Mesodermal cell (in vitro differentiated cells): ENCODE measurements at regions not wholly inside any gene's neighbourhood (a gene's known extent, or its start where the extent isn't known, plus 50 kb on each side); places are given as distances from the start of the nearest gene placed in this dataset.

ENCODE experiments used
- H3K27ac ChIP-seq: 2 replicates; pipeline ENCODE4 v1.7.0; 2013; ENCODE audit warnings: mild to moderate bottlenecking, low read depth, low read length, moderate library complexity; ENCODE audit not compliant: severe bottlenecking
- H3K36me3 ChIP-seq: 2 replicates; pipeline ENCODE4 v1.7.1; 2013; ENCODE audit warnings: mild to moderate bottlenecking, low read length, moderate library complexity; ENCODE audit not compliant: control insufficient read depth, insufficient read depth
- H3K4me1 ChIP-seq: one replicate; pipeline ENCODE4 v1.7.1; 2013; ENCODE audit warnings: mild to moderate bottlenecking, low read length; ENCODE audit not compliant: insufficient read depth, control insufficient read depth, poor library complexity, severe bottlenecking
- H3K4me3 ChIP-seq: 2 replicates; pipeline ENCODE4 v1.7.0; 2013; ENCODE audit warnings: low read length, control low read depth, mild to moderate bottlenecking; ENCODE audit not compliant: insufficient read depth, poor library complexity, severe bottlenecking; ENCODE audit errors: extremely low read depth
- H3K9me3 ChIP-seq: 2 replicates; pipeline ENCODE4 v1.7.1; 2013; ENCODE audit warnings: mild to moderate bottlenecking, low read length, moderate library complexity; ENCODE audit not compliant: control insufficient read depth
- WGBS, 2 experiments: methylation state at CpG; one replicate each; pipeline ENCODE4 v1.1.5; 2013; ENCODE audit warnings: missing lambda C conversion rate in 2 of 2; ENCODE audit not compliant: insufficient coverage in 2 of 2; 5-methylcytosine and 5-hydroxymethylcytosine counted together

- WGBS, 2 experiments: 93 to 98% methylated on average over 4 of the region's 6 CpGs
- Histone ChIP-seq H3K4me3 (no peak overlapping the region), H3K36me3 (no peaks in the 10 kb centered on the region), H3K9me3 (no peaks in the 10 kb centered on the region), H3K27ac (no peak overlapping the region), H3K4me1 (no peaks in the 10 kb centered on the region)
These were observed 608.0 kb downstream of the BCKDHB start for GRCh38 chr6:80714513-80714912.

DNA sequence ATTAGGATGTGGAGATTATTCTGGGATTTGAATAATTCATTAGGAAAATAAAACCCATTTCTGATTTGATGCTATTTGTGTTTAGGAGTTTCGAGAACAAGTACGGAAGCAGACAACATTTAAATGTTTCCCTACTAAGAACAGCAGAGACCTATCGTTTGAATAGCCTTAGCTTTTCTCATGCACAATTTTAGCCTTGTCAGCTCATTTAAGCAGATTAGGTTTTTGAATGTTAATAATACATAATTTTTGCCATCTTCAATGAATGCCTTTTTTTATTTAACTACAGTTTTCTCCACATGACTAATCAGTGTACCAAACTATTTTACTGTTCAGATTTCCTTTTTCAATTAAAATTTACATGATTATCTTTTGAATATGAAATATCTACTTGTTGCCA is 592.0 kb downstream of the BCKDHB start:
- WGBS, 2 experiments: no CpG with 5 or more reads among the region's 3 CpGs
- Histone ChIP-seq H3K36me3 (no peaks in the 10 kb centered on the region), H3K4me1 (no peaks in the 10 kb centered on the region)

GRCh38 chr6:80696268-80696667 is 589.8 kb downstream of the BCKDHB start:
- H3K9me3 ChIP-seq: no peaks in the 10 kb centered on the region
- H3K4me3 ChIP-seq: no peak overlapping the region
- H3K4me1 ChIP-seq: no peaks in the 10 kb centered on the region
- no peak overlapping the region for H3K27ac ChIP-seq
- no peaks in the 10 kb centered on the region for H3K36me3 ChIP-seq

More for the DNA sequence above, 592.0 kb downstream of the BCKDHB start:
- Histone ChIP-seq H3K4me3 (no peak overlapping the region), H3K27ac (no peak overlapping the region), H3K9me3 (peaks cover 4% of the 10 kb centered on the region)

GRCh38 chr6:80690551-80691131 is 584.2 kb downstream of the BCKDHB start:
- Histone ChIP-seq H3K27ac (no peak overlapping the region), H3K9me3 (no peaks in the 10 kb centered on the region), H3K4me1 (no peaks in the 10 kb centered on the region), H3K36me3 (no peaks in the 10 kb centered on the region), H3K4me3 (no peak overlapping the region)
- WGBS, 2 experiments: 94 to 100% methylated on average over 1 to 4 of the region's 6 CpGs

DNA sequence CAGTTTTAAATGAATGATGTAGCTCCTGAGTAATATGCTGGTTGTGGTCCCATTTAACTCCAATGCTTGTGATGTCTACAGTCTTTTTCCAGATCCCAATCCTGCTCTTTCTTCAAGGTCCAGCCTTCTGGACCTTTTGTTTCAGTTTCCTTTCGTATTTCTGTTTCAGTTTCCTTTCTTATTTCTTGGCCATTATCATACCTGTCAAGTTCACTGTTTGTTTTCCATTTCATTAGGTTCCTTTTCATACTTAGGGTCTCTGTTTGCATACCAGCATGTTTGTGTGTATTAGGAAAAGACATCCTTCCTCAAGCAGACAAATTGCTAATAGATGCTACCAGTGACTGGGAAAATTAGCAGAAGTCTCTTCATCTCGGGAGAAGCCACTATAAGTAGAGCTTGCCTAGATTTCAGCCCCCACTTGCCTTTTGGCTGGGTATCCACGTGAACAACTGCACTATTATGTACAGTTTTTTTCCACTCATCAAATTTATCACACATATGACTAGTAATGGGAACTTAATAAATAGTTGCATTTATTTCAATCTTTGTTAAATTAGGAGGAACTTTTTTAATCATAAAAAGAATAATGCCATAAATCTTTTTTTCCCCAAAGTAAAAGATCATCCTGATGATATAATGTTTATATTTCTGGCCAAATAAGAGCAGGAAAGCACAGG is 583.4 kb downstream of the BCKDHB start:
- 80 to 100% methylated on average over 1 to 2 of the region's 3 CpGs for WGBS, 2 experiments
- Histone ChIP-seq H3K4me3 (no peak overlapping the region), H3K36me3 (no peaks in the 10 kb centered on the region), H3K9me3 (no peaks in the 10 kb centered on the region), H3K4me1 (no peaks in the 10 kb centered on the region), H3K27ac (no peak overlapping the region)

DNA sequence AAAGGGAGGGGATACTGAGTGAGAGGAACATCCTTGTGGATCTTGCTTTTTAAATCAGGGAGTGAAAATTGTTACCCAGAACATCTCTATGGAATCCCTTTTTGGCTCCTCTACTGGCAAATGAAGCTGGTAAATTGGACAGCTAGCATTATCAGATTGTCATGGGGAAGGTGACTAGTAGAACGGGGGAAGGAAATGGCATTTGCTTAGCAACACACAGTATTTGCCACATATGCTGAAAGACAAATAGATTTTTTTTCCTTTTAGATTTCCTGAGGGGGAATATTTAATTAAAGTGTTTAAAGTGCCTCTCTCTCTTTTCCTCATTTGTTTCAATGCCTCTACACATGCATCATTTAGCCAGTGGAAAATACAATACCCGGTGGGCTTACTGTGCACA is 573.5 kb downstream of the BCKDHB start:
- Histone ChIP-seq H3K4me3 (no peak overlapping the region), H3K4me1 (no peaks in the 10 kb centered on the region), H3K9me3 (no peaks in the 10 kb centered on the region), H3K27ac (no peak overlapping the region), H3K36me3 (no peaks in the 10 kb centered on the region)
- WGBS, 2 experiments: 93% methylated on average over 2 of the region's 2 CpGs; no CpG with 5 or more reads in 1 of the 2 experiments

- H3K9me3 ChIP-seq: no peaks in the 10 kb centered on the region
- H3K4me3 ChIP-seq: no peak overlapping the region
- 67% methylated on average over 1 of the region's 3 CpGs; no CpG with 5 or more reads in 1 of the 2 experiments for WGBS, 2 experiments
- no peaks in the 10 kb centered on the region for H3K36me3 ChIP-seq
- H3K4me1 ChIP-seq: no peaks in the 10 kb centered on the region
- H3K27ac ChIP-seq: no peak overlapping the region
These were observed 569.9 kb downstream of the BCKDHB start for GRCh38 chr6:80676386-80676785.

DNA sequence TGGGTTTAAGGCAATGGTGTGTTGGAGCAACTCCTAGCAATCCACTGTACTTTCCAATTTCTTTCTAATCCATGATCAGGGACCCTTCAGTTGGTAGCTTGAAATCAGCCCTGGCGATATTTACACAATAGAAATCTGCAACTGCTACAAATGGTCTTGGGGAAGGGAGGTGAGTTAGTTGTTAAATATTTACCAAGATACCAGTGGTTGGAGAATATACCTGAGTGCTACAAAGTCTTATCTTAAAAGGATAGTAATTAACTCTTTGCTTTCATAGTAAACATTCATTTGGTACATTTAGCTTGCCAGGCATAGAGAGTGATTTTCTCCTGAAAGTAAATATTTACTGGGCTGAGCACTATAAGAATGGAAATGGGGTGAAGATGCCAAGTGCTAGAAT is 568.2 kb downstream of the BCKDHB start:
- Histone ChIP-seq H3K27ac (no peak overlapping the region), H3K36me3 (no peaks in the 10 kb centered on the region), H3K4me1 (no peaks in the 10 kb centered on the region), H3K9me3 (no peaks in the 10 kb centered on the region), H3K4me3 (no peak overlapping the region)
- WGBS, 2 experiments: no CpG with 5 or more reads among the region's 1 CpG

GRCh38 chr6:80673367-80673766 is 566.9 kb downstream of the BCKDHB start:
- Histone ChIP-seq H3K9me3 (no peaks in the 10 kb centered on the region), H3K27ac (no peak overlapping the region), H3K4me3 (no peak overlapping the region), H3K4me1 (no peaks in the 10 kb centered on the region), H3K36me3 (no peaks in the 10 kb centered on the region)

GRCh38 chr6:80667006-80667405 is 560.5 kb downstream of the BCKDHB start:
- Histone ChIP-seq H3K36me3 (no peaks in the 10 kb centered on the region), H3K4me3 (no peak overlapping the region), H3K4me1 (no peaks in the 10 kb centered on the region), H3K27ac (no peak overlapping the region), H3K9me3 (no peaks in the 10 kb centered on the region)

DNA sequence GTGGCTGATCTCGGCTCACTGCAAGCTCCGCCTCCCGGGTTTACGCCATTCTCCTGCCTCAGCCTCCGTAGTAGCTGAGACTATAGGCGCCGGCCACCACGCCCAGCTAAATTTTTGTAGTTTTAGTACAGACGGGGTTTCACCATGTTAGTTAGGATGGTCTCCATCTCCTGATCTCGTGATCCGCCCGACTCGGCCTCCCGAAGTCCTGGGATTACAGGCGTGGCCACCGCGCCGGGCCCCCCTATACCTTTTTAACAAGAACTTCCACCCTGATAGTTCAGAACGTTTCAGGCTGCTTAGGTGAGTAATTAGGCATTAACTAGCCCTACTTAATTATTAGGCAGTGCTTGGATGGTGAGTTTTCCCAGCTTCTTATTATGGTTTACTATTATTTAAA is 552.5 kb downstream of the BCKDHB start:
- 91 to 98% methylated on average over 11 to 14 of the region's 19 CpGs for WGBS, 2 experiments
- H3K36me3 ChIP-seq: no peaks in the 10 kb centered on the region
- H3K4me1 ChIP-seq: no peaks in the 10 kb centered on the region
- no peak overlapping the region for H3K27ac ChIP-seq
- no peaks in the 10 kb centered on the region for H3K9me3 ChIP-seq
- no peak overlapping the region for H3K4me3 ChIP-seq
